ENCODE measurements at regions not wholly inside any gene's neighbourhood (a gene's known extent, or its start where the extent isn't known, plus 50 kb on each side); places are given as distances from the start of the nearest gene placed in this dataset.

DNA sequence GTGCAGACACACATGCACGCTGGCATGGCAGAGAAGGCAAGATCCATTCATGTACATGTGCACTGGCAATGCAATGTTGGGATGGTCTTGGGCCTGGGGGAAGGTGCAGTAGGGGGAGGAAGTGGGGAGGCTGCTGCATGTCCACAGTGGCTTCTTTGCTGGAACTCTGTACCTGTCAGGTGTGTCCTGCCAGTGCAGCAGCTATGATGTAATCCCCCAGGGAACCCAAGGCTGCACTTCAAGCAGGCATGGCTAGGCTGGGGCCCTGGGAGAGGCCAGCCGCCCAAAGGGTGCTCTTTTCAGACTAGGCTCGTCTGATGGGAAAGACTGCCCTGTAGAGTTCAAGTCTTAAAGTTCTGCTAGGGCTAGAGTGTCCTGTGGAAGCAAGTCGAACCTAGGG lies 1304.0 kb downstream of the FAM133A start:
- no peak overlapping the region for H3K4me3 ChIP-seq (ENCODE audit: low read depth, low read length)
- no peak for DNase-seq (ENCODE audit: low read depth, low spot score)
- TF ChIP-seq, protein P1, sequence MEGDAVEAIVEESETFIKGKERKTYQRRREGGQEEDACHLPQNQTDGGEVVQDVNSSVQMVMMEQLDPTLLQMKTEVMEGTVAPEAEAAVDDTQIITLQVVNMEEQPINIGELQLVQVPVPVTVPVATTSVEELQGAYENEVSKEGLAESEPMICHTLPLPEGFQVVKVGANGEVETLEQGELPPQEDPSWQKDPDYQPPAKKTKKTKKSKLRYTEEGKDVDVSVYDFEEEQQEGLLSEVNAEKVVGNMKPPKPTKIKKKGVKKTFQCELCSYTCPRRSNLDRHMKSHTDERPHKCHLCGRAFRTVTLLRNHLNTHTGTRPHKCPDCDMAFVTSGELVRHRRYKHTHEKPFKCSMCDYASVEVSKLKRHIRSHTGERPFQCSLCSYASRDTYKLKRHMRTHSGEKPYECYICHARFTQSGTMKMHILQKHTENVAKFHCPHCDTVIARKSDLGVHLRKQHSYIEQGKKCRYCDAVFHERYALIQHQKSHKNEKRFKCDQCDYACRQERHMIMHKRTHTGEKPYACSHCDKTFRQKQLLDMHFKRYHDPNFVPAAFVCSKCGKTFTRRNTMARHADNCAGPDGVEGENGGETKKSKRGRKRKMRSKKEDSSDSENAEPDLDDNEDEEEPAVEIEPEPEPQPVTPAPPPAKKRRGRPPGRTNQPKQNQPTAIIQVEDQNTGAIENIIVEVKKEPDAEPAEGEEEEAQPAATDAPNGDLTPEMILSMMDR (IDR thresholded peaks at IDR 0.05; ENCODE audit: low read depth, low read length) = no peak
- in situ Hi-C loops (cut with HindIII; ENCODE audit: low sequenced_read_pairs) = no loop called here
